Coronary artery (tissue), 2 donors: ENCODE measurements at regions not wholly inside any gene's neighbourhood (a gene's known extent, or its start where the extent isn't known, plus 50 kb on each side); places are given as distances from the start of the nearest gene placed in this dataset.

ENCODE experiments used
- DNase-seq: peaks from one replicate; pipeline ENCODE4 v3.0.0-alpha.2; 2017; ENCODE audit warnings: low spot score
- H3K27ac ChIP-seq, 2 donors: fragments of 200-600 bp; sonication (generic); one replicate each; pipeline ENCODE4 v1.5.1; 2016 to 2019
- H3K4me3 ChIP-seq: fragments of 200-600 bp; sonication (generic); 2 replicates; pipeline ENCODE4 v1.5.1; 2016; ENCODE audit warnings: mild to moderate bottlenecking, moderate library complexity
- CTCF ChIP-seq: fragments of 200-600 bp; sonication (generic); IDR thresholded peaks from one replicate; pipeline ENCODE4 v1.5.1; 2019; ENCODE audit warnings: antibody characterized with exemption

GRCh38 chr3:144287001-144287400 is 315.4 kb downstream of the DIPK2A start:
- no peak for DNase-seq
- Histone ChIP-seq H3K4me3 (no peak overlapping the region), H3K27ac (no peak overlapping the region)
- TF ChIP-seq CTCF = no peak

GRCh38 chr3:144289057-144289456 is 317.4 kb downstream of the DIPK2A start:
- Histone ChIP-seq H3K27ac (no peak overlapping the region), H3K4me3 (no peak overlapping the region)
- no peak for TF ChIP-seq CTCF
- no peak for DNase-seq

GRCh38 chr3:144294659-144295538 is 323.3 kb downstream of the DIPK2A start:
- no peak for TF ChIP-seq CTCF
- no peak for DNase-seq
- Histone ChIP-seq H3K27ac (no peak overlapping the region), H3K4me3 (no peak overlapping the region)

- no peak for DNase-seq
- H3K27ac ChIP-seq = no peak overlapping the region
- no peak for TF ChIP-seq CTCF
- no peak overlapping the region for H3K4me3 ChIP-seq
These were observed 324.0 kb downstream of the DIPK2A start for GRCh38 chr3:144295613-144296012.

GRCh38 chr3:144296808-144297207 is 325.2 kb downstream of the DIPK2A start:
- Histone ChIP-seq H3K27ac (no peak overlapping the region), H3K4me3 (no peak overlapping the region)
- DNase-seq = no peak
- no peak for TF ChIP-seq CTCF

GRCh38 chr3:144301863-144302262 is 330.2 kb downstream of the DIPK2A start:
- H3K4me3 ChIP-seq = no peak overlapping the region
- TF ChIP-seq CTCF = no peak
- DNase-seq = no peak
- no peak overlapping the region for H3K27ac ChIP-seq

GRCh38 chr3:144307951-144308350 is 336.3 kb downstream of the DIPK2A start:
- Histone ChIP-seq H3K27ac (no peak overlapping the region), H3K4me3 (no peak overlapping the region)
- no peak for TF ChIP-seq CTCF
- no peak for DNase-seq
